Retinal pigment epithelial cell (primary cell): ENCODE measurements at regions not wholly inside any gene's neighbourhood (a gene's known extent, or its start where the extent isn't known, plus 50 kb on each side); places are given as distances from the start of the nearest gene placed in this dataset.

Experiments used
- DNase-seq: peaks from one replicate; pipeline ENCODE4 v3.0.0-alpha.2; 2010; ENCODE audit warnings: low read depth
- H3K4me3 ChIP-seq: 2 replicates; pipeline ENCODE4 v1.5.1; 2011; ENCODE audit warnings: mild to moderate bottlenecking, low read length, control low read depth, moderate library complexity
- TF ChIP-seq, protein P1 (sequence below): conservative IDR thresholded peaks from 2 replicates; pipeline ENCODE4 v1.5.1; 2011; ENCODE audit warnings: low read depth, low read length, control low read depth, inconsistent platforms

DNA sequence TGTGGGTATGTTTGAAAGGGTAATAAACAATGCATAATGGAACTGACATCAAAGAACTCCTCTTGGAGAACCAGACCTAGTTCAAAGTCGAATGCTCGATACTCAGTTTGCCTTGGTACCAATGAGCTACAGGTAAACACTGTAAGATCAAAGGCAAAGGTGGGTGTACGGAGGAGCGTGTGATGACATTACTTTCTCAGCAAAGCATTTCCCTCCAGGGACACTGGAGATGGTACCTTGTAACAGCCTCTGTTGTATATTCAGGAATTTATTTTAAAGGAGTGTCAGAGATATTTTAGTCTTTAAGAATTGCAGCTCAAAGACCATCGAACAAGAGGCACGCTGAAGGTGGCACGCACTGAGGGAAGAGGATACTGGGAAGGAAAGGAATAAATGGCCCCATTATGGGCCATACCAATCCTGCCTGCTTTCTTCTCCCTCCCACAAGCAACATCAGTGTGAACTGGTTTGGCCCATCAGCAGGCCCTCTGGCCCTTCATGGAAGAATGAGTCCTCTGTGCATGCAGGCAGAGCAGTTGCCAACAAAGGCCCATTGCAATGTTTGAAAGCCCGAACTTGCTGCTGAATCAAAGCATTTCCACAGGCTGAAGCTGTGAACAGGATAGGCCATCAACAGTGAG is 410.2 kb downstream of the ACTL7B start:
- TF ChIP-seq, protein P1, sequence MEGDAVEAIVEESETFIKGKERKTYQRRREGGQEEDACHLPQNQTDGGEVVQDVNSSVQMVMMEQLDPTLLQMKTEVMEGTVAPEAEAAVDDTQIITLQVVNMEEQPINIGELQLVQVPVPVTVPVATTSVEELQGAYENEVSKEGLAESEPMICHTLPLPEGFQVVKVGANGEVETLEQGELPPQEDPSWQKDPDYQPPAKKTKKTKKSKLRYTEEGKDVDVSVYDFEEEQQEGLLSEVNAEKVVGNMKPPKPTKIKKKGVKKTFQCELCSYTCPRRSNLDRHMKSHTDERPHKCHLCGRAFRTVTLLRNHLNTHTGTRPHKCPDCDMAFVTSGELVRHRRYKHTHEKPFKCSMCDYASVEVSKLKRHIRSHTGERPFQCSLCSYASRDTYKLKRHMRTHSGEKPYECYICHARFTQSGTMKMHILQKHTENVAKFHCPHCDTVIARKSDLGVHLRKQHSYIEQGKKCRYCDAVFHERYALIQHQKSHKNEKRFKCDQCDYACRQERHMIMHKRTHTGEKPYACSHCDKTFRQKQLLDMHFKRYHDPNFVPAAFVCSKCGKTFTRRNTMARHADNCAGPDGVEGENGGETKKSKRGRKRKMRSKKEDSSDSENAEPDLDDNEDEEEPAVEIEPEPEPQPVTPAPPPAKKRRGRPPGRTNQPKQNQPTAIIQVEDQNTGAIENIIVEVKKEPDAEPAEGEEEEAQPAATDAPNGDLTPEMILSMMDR = no peak
- H3K4me3 ChIP-seq = no peak overlapping the region
- DNase-seq = no peak

DNA sequence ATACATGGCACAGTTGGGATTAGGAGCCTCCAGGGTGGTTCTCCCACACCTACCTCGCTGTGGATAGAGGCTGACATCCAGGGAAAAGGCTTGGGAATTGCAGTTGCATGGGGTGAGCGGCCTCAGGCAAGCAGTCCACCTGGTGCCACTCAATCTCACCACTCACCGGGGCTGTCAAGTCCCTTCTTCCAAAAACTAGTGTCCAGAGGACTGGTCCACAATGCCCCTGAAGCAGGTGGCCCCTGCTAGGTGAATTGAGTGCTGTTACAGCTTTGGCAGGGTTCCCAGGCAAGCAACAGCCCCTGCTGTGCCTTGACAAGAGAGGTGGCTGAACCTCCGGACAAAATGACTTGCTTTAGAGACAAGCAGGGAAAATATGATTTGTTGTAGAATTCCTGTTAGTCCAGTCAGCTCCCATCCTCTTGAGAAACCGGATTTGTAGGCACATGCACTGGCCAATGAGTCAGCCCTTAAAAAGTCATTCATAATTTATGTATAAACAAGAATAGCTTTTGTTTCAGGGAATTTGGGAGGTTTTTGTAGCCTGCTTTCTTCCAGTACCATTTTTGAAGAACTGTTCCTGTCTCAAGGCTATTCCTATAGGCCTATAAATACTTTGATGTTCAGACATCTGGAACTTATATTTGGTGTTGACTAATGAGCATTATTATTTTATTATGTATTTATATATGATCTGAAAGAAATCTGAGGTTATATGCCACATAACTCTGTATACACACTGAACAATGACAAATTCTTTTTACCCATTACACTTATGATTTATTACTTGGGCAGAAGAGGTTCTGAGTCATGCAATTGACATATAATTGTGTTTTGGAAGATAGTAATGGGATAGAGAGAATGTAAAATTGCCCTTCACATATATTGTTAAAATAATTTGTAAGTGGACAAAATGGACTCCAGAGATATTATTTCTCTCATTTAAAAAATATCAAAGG is 411.1 kb downstream of the ACTL7B start:
- peak; percentile 35 for DNase-seq
- H3K4me3 ChIP-seq = no peak overlapping the region
- TF ChIP-seq, protein P1 = no peak

DNA sequence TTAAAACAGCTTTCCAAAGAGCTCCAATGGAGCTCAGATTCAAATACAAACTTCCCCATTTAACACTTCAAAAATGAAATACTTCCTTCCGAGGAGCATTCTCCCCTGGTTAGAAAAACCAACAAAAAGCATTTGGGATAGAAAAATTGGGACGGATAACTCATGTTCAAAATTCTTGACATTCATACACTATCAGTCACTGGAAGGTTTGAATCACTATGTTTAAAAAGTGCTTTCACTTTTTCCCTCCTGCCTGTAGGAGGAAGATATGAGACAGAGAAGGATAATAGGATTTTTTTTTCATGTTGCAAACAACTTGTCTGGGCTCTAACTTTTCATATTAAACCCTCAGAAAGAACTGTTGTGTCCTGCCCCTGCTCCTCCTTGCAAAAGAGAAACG is 412.0 kb downstream of the ACTL7B start:
- DNase-seq = no peak
- TF ChIP-seq, protein P1 = peak; percentile 1
- no peak overlapping the region for H3K4me3 ChIP-seq

DNA sequence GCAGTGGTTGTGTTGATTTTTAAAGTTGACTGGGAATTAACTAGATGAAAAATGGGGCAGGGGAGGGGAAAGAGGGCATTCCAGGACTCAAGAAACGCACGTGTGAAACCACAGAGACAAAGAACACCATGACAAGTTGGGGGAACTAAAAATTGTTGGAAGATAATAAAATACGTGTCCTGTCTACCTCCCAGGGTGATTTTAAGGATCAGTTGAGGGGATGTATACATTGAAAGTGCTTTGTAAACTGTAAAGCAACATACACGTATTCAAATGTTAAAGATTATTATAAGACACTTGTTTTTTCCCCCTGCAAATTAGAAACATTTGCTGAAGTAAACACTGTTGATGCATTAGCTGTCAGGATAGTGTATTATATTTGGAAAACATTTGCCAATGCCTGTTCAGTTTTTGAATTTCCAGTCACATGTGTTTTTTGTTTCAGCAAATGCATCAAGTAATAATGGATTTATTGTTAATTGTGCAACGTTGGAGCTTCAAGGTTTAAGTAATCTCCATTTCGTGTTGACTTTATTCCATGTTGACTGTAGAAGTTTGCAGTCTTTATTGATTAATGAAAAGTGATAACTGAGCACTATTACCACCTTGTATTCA is 412.7 kb downstream of the ACTL7B start:
- DNase-seq = no peak
- no peak overlapping the region for H3K4me3 ChIP-seq
- TF ChIP-seq, protein P1 = no peak

DNA sequence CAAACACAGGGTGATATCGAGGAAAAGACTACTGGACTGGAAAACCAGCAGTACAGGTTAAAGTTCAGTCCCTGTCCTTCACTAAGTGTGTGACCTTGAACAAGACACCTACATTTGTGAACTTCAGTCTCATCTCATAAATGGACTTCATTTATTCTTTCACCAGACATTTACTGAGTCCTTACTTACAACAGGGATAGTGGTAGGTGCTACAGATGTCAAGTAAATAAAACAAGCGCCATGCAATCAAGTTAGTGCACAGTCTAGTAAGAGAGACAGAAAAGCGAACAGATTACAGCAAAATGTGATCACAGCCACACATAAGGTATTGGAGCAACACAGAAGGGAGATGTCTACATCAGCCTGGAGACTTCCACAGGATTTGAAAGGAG is 413.2 kb downstream of the ACTL7B start:
- no peak for DNase-seq
- no peak overlapping the region for H3K4me3 ChIP-seq
- TF ChIP-seq, protein P1 = no peak

DNA sequence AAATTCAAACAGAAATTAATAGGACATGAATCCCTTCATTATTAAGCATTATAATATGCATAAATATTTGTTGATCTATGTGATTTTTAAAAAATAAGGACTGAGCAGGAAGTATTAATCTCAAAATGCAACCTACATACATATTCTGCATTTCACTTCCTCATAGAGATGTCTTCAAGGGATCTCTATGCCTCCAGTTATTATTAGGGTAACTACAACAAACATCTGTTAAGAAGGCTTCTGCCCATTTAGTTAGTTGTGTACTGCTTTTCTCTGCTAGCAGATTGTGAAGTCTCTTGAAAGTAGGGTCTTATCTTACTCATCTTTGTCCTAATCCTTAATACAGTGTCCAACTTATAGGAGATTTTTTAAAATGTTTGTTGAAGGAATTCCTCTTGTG is 414.1 kb downstream of the ACTL7B start:
- DNase-seq = no peak
- TF ChIP-seq, protein P1 = no peak
- H3K4me3 ChIP-seq = no peak overlapping the region

DNA sequence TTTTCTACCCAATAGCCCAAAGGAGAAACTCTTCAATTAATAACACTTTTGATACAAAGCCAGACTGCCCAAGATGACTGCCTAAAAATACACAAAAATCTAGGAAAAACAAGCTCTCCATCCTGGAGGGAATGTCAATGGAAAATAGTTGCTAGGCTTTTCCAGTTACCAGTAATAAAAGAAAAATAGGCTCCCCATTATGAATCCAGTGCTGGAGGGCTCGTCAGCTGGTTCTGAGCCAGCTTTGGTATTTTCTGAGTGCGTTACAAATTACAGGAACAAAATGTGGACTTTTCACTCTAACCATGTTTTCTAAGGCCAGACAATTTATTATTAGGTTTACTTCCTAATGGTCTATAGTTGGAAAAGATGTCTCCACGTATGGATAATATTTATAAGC is 414.5 kb downstream of the ACTL7B start:
- TF ChIP-seq, protein P1 = no peak
- H3K4me3 ChIP-seq = no peak overlapping the region
- DNase-seq = no peak
